ENCODE measurements at regions not wholly inside any gene's neighbourhood (a gene's known extent, or its start where the extent isn't known, plus 50 kb on each side); places are given as distances from the start of the nearest gene placed in this dataset.
"Not testable (repeated sequence)": the region's sequence is repeated elsewhere in the genome, so short reads cannot be mapped to it uniquely, and the experiment has no call there.

DNA sequence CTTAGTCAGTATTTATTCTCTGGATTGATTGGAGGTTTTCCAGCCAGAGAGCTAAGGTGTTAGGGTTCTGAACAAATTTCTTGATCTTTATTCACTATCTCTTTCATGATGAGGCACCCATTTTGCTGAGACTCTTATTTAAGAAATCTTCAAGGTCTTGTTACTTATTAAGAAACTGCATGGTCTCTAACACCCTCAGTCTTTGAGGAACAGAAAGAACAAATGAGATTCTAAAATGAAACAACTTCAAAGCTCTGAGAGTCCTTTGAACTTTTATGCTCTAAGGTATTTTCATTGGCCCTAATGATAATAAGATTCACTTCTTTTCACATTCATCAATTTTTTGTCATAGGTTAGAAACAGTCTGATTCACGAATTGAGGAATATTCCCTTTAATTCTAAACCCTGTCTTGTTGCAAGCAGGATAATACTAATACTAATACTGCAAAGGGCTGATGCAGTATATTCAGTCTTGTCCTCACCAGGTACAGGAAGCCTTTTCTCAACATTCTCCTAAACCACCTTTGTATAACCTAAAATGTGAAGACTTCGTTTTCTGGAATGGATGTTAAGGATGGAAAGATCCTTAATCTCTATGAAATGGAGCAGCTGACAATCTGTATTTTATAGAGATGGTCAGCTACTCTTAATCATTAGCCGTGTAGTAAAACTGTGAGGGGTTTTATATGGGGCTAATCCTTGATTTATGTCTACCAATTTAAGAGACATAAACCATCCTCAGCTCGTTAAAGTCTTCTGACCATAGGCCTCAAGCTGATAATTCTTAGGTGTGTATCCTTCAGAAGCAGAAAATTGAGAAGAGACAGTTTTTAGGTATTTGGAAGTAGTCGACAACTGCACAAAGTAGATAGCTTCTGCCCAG is 198.3 kb downstream of the OTOL1 start:
- DNase-seq (ENCODE audit: low read depth) = no peak

DNA sequence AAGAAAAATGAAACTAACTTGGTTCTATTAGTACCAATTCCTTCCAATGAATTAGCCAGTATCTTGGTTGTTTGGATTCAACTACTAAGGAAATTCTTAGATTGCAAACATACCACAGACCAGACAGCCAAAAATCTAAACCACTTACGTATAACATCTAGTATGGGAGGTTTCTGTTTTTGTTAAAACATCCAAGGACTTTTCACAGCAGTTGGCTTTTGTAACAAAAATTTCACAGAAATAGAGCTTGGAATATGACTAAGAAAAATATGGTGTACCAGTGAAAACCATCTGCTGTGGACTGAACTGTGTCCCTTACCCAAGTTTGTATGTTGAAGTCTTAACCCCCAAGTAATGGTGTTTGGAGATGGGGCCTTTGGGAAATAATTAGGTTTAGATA is 199.2 kb downstream of the OTOL1 start:
- DNase-seq (ENCODE audit: low read depth) = no peak

DNA sequence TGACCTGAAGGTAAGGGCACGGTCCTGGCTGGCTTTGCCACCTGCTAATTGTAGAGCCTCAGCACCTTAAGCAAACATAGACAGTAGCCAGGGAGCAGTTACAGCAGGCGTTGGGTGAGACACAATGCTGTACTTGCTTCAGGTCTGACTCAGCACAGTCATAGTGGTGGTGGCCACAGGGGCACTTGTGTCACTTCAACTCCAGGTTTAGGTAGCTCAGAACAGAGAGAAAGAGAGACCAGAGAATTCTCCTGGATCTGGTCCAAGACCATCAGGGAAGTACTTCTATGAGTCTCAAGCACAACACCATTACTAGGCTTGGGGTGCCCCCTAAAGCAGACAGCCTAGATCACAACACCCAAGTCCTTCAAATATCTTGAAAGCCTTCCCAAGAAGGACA is 204.4 kb downstream of the OTOL1 start:
- no peak for DNase-seq (ENCODE audit: low read depth)

DNA sequence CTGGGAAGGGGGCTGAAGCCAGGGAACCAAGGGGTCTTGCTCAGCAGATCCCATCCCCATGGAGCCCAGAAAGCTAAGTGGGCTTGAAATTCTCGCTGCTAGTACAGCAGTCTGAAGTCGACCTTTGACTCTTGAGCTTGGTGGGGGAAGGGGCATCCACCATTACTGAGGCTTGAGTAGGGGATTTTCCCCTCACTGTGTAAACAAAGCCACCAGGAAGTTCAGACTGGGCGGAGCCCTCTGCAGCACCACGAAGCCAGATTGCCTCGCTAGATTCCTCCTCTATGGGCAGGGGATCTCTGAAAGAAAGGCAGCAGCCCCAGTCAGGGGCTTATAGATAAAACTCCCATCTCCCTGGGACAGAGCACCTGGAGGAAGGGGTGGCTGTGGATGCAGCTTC is 210.6 kb downstream of the OTOL1 start:
- DNase-seq (ENCODE audit: low read depth) = not testable (repeated sequence)

DNA sequence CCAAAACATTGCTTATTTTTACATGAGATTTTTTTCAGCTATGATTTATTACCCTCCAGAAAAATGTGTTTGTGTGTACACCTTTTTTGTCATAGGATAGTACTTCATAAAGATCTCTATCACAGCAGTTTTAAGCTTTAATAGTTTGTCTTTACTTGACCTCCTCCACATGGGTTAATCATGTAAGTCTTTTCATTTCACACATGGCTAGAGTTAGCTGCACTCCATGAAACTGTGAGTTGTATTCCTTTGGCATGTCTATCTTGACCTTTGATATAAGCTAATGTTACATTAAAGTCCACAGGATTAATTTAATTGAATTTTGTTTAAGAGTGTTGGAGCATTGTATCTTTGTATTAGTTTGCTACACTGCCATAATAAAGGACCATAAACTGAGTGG is 217.1 kb downstream of the OTOL1 start:
- DNase-seq (ENCODE audit: low read depth) = no peak

DNA sequence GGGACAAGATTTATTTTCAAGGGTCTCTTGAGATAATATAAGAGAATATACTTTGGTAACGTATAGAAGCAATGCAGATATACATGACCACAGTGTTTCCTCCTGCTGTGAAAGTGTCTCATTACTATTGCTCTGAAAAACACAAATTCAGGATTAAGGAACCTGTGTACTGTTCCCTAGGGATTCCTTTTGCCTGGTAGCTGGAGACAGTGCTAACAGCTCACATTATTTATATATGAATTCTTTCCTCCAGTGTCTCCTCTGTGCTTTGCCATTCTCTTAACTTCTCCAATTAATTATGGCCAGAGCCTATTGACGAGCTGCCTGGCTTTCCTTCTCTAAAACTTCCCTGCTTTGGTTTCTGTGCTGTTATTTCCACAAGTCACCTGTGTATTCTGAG is 235.4 kb downstream of the OTOL1 start:
- no peak for DNase-seq (ENCODE audit: low read depth)

DNA sequence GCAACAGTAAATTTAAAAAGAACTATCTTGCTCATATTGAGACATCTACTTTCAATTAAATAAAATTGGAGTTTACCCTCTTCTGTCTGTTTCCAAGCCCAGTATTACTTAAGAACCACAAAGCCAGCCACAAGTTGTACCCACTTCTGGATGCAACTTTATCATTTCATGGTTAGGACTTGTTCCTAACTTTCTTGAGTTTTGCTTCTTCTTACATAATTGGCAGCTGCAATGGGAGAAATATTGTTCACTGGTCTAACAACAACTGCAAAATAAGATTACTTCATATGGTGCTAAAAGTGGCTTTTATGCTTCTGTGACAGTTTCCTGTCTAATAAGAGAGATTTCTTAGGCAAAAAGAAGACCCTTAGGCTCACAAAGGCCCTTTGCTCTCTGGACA is 240.6 kb downstream of the OTOL1 start:
- DNase-seq (ENCODE audit: low read depth) = no peak

DNA sequence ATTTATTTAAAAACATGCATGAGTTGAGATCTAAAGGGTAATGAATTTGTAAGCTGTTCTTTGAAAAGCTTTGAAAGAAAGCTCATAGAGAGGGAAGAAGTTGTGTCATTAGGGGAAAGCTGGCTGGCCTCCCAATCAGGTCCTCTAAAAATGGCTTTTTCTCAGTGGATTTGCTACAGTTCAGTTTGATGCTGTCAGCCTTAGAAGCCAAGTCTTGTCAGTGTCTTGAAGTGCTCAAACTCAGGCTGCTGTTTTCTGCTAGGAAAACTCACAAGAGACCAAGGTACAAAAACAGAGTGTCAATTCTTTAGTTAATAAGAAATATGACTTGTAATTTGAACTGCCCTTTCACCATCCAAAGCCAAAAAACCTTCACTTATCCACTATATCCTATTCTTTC is 243.8 kb downstream of the OTOL1 start:
- DNase-seq (ENCODE audit: low read depth) = no peak

DNA sequence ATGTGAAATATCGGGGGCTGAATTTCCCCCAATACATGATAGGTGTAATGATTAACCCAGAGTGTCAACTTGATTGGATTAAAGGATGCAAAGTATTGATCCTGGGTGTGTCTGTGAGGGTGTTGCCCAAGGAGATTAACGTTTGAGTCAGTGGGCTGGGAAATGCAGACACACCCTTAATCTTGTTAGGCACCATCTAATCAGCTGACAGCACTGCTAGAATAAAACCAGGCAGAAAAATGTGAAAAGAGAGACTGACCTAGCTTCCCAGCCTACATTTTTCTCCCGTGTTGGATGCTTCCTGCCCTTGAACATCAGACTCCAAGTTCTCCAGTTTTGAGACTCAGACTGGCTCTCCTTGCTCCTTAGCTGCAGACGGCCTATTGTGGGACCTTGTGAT is 247.8 kb downstream of the OTOL1 start:
- no peak for DNase-seq (ENCODE audit: low read depth)

DNA sequence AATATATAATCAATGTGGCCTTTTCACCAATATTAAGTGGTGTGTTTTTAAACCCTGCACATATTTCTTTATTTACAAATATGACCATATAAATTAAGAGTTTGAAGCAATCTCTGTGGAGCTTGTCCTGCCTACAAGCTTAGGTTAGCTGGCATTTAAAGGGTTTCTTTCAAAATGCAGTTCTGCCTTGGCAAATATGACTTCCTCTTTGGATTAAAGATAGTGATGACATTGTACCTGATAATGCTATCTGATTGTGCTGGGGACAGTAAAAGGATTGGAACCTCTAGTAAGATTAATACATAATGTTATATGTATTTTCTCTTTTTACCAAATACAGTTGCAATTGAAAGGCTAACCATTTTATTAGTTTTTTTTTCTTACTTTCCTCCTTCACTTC is 249.1 kb downstream of the OTOL1 start:
- no peak for DNase-seq (ENCODE audit: low read depth)

DNA sequence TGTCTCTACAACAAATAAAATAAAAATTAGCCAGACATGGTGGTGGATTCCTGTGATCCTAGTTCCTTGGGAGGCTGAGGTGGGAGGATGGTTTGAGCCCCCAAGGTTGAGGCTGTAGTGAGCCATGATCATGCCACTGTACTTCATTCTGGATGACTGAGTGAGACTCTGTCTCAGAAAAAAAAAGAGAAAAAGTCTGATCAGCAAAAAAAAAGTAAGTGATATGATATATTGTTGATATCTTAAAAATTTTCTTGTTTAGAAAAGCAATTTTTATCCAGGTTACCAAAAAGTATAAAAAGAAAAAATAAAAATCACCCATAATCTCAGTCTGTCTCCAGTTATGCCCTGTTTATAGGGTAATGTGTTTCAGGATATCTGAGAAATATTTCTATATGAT is 251.4 kb downstream of the OTOL1 start:
- no peak for DNase-seq (ENCODE audit: low read depth)

DNA sequence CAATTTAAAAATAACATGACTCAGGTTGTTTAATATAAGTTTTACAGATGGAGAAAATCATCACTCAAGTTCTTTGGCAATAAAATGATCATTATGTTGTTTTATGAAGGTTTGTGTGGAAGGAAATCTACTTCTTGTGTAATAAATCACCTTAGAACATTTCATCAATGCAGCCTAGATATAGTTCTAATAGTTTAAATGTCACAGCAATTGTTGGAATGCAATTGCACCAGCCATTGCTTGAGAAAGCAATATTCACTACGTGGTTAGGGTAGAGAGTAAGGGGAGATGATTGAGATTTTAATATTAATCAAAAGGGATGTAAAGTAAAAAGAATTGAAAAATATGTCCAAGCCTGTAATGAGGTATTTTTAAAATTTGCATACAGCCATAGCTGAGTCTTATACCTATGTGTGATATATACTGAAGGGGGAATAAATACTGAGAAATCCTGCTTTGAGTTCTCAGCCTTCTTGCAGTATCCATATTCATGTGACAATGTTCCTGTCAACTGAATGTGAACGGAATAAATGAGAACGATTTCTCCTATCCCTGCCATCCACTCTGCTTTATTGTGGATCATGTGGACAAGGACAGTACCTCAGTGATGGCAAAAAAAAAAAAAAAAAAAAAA is 257.9 kb downstream of the OTOL1 start:
- no peak for DNase-seq (ENCODE audit: low read depth)

DNA sequence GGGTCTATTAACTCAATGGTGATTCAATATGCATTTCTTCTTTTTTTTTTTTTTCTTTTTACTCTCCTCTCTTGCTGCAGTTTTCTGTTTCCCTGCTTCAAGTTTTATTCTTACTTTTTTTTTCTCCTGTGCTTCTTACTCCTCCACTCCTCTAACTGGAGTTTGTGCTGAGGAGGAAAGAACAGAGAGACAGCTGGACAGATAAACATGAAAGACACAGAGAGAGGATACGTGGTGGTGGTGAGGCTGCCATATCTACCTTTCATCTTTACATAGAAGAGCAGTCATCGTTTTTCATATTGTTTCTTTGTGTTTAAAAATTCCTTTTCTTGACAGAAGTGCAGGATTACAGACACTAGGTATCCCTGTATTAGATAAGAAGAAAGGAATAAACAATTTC is 262.8 kb downstream of the OTOL1 start:
- DNase-seq (ENCODE audit: low read depth) = no peak

DNA sequence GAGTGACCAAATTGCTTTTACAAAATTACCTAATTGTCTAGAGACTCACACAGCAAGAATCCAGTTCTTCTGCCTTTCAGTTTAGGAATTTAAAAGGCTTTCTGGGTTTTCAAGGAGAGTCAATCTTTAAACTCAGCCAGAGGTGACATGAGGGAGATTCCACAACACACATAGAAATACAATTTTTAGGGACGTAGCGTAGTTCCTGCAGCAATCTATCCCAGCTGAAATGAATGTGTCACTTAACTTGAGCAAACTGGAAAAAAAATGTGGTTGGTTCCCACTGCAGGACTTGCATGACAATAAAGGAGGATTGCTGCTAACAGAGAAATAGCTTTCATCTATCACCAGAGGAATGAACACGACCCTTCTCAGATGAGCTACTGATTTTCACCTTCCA is 269.7 kb downstream of the OTOL1 start:
- DNase-seq (ENCODE audit: low read depth) = no peak

DNA sequence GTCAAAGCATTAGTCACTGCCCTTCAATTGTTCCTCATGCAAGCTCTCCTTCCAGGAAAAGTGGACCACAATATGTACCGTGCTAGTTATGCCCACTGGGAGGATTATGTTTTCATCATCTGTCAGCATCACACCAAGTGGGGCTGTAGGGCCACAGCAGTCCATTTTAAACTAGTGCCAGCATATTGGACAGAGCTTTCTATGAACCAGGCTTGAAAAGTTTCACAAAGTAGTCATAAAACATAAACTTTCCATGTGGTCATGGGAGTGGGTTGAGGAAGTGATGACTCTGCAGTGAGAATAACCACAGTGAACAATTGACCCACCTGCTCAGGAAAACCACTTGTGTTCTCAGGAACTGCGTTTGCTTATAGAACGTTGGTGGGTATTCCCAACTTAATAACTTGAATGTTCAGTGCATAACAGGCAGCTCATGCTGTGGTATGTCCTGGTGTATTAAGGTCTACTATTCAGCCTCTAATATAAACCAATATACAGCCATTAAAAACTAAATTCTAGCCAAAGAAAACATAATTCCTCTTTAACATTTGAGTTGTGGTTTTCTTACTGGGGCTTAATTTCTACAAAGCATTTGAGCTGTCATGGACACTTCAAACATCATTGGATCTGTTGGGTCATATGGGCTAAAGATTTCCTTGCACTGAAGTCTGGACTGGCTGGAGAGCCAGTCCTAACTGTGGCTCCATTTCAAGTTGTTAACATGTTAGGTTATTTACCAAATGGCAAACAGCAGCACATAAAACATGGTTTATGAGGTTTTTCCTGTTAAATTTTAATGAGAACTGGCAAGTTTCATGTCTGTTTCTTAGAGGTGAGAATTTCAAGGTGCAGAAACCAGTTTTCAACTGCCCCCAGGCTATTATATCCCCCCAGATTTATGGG is 274.1 kb downstream of the OTOL1 start:
- DNase-seq (ENCODE audit: low read depth) = no peak

DNA sequence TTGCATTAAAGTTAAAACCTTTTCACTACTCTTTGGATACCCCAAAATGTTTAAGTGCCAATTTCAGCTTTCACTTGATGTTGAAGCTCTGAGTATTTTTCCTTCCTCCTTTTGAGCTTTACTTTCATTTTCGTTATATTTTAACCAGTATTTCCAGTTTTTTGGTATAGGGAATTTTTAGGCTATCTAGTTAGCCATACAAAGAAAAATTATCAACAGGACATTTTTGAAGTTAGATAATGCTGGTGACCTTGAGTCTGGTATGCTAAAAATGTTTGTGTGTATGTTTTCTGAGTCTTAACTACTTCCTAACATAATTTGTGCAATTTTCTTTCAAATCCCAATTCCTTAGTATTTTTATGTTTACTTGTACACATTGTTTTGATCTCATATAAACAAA is 284.8 kb downstream of the OTOL1 start:
- DNase-seq (ENCODE audit: low read depth) = no peak

DNA sequence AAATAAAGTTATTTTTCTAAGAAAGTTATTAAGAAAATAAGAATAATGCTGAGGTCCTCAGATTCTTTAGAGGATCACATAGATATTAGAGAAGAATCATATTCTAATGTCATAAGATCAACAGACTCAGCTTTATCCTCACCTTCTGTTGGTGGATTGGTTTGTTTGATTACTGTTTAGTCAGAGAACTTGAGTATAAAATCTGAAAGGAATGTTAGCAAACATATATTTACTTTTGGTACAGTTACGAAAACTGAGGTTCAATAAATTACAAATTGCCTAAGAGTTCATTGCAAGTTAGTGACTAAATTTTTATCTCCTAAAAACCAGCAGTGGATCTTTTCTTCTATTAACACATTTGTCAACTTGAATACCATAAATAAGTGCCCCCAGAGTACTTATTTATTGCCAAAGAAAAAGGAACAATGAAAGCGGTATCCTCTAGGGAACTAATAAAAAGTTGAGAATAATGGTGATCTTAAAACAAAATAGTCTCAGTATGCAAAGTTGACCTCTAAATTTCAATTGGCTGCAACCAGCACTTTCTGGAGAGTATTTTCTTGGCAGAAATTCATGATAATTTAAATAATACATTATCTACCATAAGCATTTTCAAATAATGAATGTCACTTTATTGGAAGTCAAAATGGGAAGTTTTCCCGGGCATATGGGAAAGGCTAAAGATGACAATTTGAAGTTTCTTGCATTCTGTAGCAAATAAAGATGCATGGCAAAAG is 296.8 kb downstream of the OTOL1 start:
- no peak for DNase-seq (ENCODE audit: low read depth)

DNA sequence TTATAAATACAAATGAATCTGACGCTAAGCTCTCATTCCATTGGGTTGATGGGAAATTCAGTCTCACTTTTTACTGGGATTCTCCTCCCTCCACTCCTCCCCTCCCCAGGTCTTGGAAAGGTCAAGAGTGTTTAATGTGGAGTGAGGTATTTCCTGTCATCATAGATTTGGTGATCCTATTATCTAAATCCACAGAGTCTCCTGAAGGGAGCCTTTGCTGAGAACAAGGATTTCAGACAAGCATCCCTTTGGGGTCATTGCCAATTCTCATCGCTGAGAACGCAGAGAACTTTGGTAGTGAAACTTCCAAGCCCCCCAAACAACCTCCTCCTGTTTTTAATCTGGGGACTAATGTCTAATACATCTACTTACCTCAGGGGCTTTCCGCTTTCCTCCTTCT is 297.9 kb downstream of the OTOL1 start:
- no peak for DNase-seq (ENCODE audit: low read depth)

DNA sequence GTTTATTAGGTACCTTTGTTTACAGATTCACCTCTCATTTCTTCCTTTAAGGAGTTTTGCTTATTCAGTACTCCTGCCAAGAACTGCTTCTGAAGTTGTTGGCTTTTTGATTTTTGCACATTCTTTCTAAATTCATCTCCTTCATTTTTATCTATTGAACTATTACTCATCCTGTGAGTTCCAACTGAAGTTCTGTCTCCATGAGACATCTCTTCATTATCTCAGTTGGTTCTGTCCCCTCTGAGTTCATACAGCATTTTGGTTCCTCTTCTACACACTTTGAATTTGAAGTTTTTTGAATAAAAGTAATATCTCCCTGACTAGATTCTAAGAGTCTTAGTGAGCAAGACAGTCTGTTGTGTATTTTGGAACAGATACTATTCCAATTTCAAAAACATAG is 299.7 kb downstream of the OTOL1 start:
- no peak for DNase-seq (ENCODE audit: low read depth)

DNA sequence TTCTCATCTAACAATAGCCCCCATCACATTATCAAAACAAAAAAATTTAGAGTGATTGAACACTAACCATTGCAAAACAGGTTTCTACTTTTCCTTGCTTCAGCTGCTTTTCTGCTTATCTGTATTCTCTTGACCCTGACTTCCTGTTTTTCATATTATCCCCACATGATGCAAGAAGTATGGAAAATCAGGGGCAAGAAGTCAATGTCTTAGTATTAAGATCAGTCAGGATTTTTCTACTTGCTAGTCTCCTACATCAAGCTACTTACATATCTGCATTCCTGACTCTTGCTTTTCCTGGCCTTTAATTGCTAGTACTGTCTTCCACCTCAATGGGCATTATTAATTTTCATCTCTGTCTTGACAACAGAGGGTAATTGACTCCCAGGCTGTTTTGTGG is 300.2 kb downstream of the OTOL1 start:
- DNase-seq (ENCODE audit: low read depth) = no peak

DNA sequence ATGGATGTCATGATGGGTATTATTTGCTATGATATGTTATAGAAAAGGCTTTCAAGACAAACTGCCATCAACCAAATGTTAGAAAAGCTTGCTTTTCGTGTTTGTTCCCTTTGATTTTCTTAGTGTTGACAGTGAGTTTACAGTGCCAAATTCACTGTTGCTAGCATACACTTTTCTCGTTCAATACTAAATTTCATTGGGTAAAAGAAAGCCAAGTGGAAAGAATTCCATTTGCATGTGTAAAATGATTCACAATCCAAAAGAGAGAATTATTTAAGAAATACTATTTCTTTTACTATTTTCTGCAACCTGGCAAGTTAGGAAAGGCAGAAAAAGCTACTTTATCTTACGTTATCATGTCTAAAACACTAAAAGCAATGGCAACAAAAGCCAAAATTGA is 301.4 kb downstream of the OTOL1 start:
- no peak for DNase-seq (ENCODE audit: low read depth)

DNA sequence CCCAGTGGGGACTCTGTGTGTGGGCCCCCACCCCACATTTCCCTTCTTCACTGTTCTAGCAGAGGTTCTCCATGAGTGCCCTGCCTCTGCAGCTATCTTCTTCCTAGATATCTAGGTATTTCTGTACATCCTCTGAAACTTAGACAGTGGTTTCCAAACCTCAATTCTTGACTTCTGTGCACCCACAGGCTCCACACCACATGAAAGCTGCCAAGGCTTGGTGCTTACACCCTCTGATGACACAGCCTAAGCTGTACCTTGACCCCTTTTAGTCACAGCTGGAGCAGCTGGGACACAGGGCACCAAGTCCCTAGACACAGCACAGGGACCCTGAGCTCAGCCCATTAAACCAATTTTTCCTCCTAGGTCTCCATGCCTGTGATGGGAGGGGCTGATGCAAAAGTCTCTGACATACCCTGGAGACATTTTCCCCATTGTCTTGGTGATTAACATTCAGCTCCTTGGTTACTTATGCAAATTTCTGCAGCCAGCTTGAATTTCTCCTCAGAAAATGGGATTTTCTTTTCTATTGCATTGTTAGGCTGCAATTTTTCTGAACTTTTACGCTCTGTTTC is 304.5 kb downstream of the OTOL1 start:
- DNase-seq (ENCODE audit: low read depth) = no peak

All from GM04504 (cell line).